GM04504 (cell line): ENCODE measurements at regions not wholly inside any gene's neighbourhood (a gene's known extent, or its start where the extent isn't known, plus 50 kb on each side); places are given as distances from the start of the nearest gene placed in this dataset.
"Not testable (repeated sequence)": the region's sequence is repeated elsewhere in the genome, so short reads cannot be mapped to it uniquely, and the experiment has no call there.

Source experiments
- DNase-seq: peaks from one replicate; pipeline ENCODE4 v3.0.0-alpha.2; 2012; ENCODE audit warnings: low read depth

GRCh38 chr2:143850084-143850483 is 669.8 kb downstream of the ZEB2 start:
- no peak for DNase-seq

GRCh38 chr2:143847257-143847656 is 672.7 kb downstream of the ZEB2 start:
- DNase-seq = no peak

GRCh38 chr2:143844986-143845385 is 674.9 kb downstream of the ZEB2 start:
- DNase-seq = no peak

- DNase-seq = no peak
These were observed 676.2 kb downstream of the ZEB2 start for GRCh38 chr2:143843686-143844085.

GRCh38 chr2:143842836-143843235 is 677.1 kb downstream of the ZEB2 start:
- no peak for DNase-seq

- DNase-seq = no peak
These were observed 678.0 kb downstream of the ZEB2 start for GRCh38 chr2:143841935-143842334.

GRCh38 chr2:143840601-143841000 is 679.3 kb downstream of the ZEB2 start:
- no peak for DNase-seq

GRCh38 chr2:143840194-143840593 is 679.7 kb downstream of the ZEB2 start:
- DNase-seq = no peak

GRCh38 chr2:143839456-143839855 is 680.5 kb downstream of the ZEB2 start:
- no peak for DNase-seq

- not testable (repeated sequence) for DNase-seq
These were observed 682.9 kb downstream of the ZEB2 start for GRCh38 chr2:143837055-143837454.

GRCh38 chr2:143835481-143835880 is 684.4 kb downstream of the ZEB2 start:
- no peak for DNase-seq

- no peak for DNase-seq
These were observed 686.8 kb downstream of the ZEB2 start for GRCh38 chr2:143833015-143833660.

- DNase-seq = no peak
These were observed 689.4 kb downstream of the ZEB2 start for GRCh38 chr2:143830476-143830875.

GRCh38 chr2:143828763-143829537 is 691.0 kb downstream of the ZEB2 start:
- no peak for DNase-seq

- DNase-seq = no peak
These were observed 695.1 kb downstream of the ZEB2 start for GRCh38 chr2:143824791-143825190.

GRCh38 chr2:143823876-143824275 is 694.7 kb downstream of the ARHGAP15 start:
- DNase-seq = no peak

- no peak for DNase-seq
These were observed 694.1 kb downstream of the ARHGAP15 start for GRCh38 chr2:143823296-143823695.

- DNase-seq = no peak
These were observed 693.5 kb downstream of the ARHGAP15 start for GRCh38 chr2:143822736-143823135.

- no peak for DNase-seq
These were observed 690.5 kb downstream of the ARHGAP15 start for GRCh38 chr2:143819764-143820163.

GRCh38 chr2:143819190-143819735 is 690.0 kb downstream of the ARHGAP15 start:
- DNase-seq = no peak
